ENCODE measurements at regions not wholly inside any gene's neighbourhood (a gene's known extent, or its start where the extent isn't known, plus 50 kb on each side); places are given as distances from the start of the nearest gene placed in this dataset.

DNA sequence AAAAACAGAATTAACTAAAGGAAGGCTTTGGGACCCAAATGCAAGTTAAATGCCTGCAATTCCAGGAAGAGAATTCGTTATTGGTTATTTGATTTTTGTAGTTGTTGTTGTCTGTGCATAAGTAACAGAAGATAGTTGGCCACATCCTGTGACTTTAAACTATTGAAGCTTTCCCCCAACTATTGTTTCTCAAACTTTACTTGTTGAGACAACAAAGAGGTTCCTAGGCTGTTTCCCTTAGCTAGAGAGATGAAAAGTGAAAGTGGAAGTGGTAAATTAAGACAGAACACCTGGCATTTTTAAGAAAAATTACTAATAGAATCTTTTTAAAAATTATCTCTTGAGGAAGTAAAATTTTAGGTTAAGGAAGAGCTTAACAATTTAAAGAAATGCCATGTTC, 525.2 kb downstream of the PKHD1 start:
- no peak for DNase-seq
